Gastroesophageal sphincter (tissue), 3 donors: ENCODE measurements at regions not wholly inside any gene's neighbourhood (a gene's known extent, or its start where the extent isn't known, plus 50 kb on each side); places are given as distances from the start of the nearest gene placed in this dataset.

Experiments
- EP300 ChIP-seq: sonication (generic); formaldehyde crosslinking; IDR thresholded peaks from one replicate; pipeline ENCODE4 v1.6.1; 2017; ENCODE audit warnings: antibody characterized with exemption, mild to moderate bottlenecking
- POLR2A ChIP-seq, 2 donors: fragments of 450-650 bp; IDR thresholded peaks; one replicate each; pipeline ENCODE4 v1.6.1; 2017; ENCODE audit warnings: antibody characterized with exemption in 2 of 2, mild to moderate bottlenecking in 2 of 2, moderate library complexity in 1 of 2
- POLR2AphosphoS5 ChIP-seq: sonication (generic); formaldehyde crosslinking; IDR thresholded peaks from one replicate; pipeline ENCODE4 v1.6.1; 2017; ENCODE audit warnings: antibody characterized with exemption
- TF ChIP-seq, protein P1 (sequence below), 4 experiments: fragments of 200-600 bp in 2 of 4; fragments of 450-650 bp in 2 of 4; sonication (generic) in 1 of 4; IDR thresholded peaks; one replicate each; pipeline ENCODE4 v1.5.1; 2017 to 2019; ENCODE audit warnings: antibody characterized with exemption in 4 of 4, mild to moderate bottlenecking in 2 of 4, moderate library complexity in 2 of 4

DNA sequence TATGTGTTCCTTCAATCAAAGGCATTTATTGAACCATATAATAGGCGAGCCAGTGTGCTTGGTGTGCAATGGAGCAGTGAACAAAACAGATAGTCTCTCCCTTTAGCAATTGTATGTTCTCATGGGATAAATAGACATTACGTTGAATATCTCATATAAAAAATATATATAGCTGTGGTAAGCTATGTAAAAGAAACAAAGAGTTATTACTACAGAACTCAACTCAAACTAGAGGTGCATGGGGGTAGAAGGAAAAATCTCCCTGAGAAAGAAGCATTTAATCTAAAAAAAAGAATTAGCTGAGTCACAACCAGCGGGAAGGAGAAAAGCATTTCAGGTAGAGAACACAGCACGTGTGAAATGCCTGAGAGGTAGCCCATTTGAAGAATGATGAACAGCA is 919.3 kb downstream of the CDH11 start:
- TF ChIP-seq, protein P1, sequence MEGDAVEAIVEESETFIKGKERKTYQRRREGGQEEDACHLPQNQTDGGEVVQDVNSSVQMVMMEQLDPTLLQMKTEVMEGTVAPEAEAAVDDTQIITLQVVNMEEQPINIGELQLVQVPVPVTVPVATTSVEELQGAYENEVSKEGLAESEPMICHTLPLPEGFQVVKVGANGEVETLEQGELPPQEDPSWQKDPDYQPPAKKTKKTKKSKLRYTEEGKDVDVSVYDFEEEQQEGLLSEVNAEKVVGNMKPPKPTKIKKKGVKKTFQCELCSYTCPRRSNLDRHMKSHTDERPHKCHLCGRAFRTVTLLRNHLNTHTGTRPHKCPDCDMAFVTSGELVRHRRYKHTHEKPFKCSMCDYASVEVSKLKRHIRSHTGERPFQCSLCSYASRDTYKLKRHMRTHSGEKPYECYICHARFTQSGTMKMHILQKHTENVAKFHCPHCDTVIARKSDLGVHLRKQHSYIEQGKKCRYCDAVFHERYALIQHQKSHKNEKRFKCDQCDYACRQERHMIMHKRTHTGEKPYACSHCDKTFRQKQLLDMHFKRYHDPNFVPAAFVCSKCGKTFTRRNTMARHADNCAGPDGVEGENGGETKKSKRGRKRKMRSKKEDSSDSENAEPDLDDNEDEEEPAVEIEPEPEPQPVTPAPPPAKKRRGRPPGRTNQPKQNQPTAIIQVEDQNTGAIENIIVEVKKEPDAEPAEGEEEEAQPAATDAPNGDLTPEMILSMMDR (IDR thresholded peaks at IDR 0.05): no peak
- TF ChIP-seq POLR2A (IDR thresholded peaks at IDR 0.05): no peak
- no peak for TF ChIP-seq POLR2AphosphoS5
- TF ChIP-seq EP300: no peak
